ENCODE measurements at regions not wholly inside any gene's neighbourhood (a gene's known extent, or its start where the extent isn't known, plus 50 kb on each side); places are given as distances from the start of the nearest gene placed in this dataset.

GRCh38 chr9:89889865-89890264 lies 285.1 kb downstream of the GADD45G start:
- Histone ChIP-seq H3K9me3 (ENCODE audit: control insufficient read depth in 4 of 4, insufficient read depth in 3 of 4, low read length in 3 of 4) (no peaks in the 10 kb centered on the region), H3K9ac (ENCODE audit: insufficient read depth in 1 of 2, low read length in 2 of 2) (no peak overlapping the region), H3K36me3 (ENCODE audit: control insufficient read depth in 4 of 4, insufficient read depth in 4 of 4, low read length in 4 of 4) (no peaks in the 10 kb centered on the region), H3K27ac (ENCODE audit: low read depth in 1 of 2, low read length in 1 of 2) (no peak overlapping the region), H3K27me3 (ENCODE audit: control insufficient read depth in 3 of 3, insufficient read depth in 3 of 3, low read length in 2 of 3) (no peaks in the 10 kb centered on the region), H3K4me3 (no peak overlapping the region), H3K4me1 (ENCODE audit: control insufficient read depth in 5 of 5, insufficient read depth in 5 of 5, low read length in 5 of 5) (peaks cover 9 to 20% (median 15%) of the 10 kb centered on the region in 5 donors)
- TF ChIP-seq, protein P1, sequence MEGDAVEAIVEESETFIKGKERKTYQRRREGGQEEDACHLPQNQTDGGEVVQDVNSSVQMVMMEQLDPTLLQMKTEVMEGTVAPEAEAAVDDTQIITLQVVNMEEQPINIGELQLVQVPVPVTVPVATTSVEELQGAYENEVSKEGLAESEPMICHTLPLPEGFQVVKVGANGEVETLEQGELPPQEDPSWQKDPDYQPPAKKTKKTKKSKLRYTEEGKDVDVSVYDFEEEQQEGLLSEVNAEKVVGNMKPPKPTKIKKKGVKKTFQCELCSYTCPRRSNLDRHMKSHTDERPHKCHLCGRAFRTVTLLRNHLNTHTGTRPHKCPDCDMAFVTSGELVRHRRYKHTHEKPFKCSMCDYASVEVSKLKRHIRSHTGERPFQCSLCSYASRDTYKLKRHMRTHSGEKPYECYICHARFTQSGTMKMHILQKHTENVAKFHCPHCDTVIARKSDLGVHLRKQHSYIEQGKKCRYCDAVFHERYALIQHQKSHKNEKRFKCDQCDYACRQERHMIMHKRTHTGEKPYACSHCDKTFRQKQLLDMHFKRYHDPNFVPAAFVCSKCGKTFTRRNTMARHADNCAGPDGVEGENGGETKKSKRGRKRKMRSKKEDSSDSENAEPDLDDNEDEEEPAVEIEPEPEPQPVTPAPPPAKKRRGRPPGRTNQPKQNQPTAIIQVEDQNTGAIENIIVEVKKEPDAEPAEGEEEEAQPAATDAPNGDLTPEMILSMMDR (IDR thresholded peaks at IDR 0.05; ENCODE audit: control extremely low read depth, extremely low read depth), result no peak
- ATAC-seq (ENCODE audit: insufficient read depth, low FRiP score) (no peak), DNase-seq (no peak)
- WGBS, 2 donors, result 89 to 96% methylated on average over 5 of the region's 5 CpGs

GRCh38 chr9:89890326-89890980 lies 285.6 kb downstream of the GADD45G start:
- no peak for ATAC-seq (ENCODE audit: insufficient read depth, low FRiP score)
- H3K27ac ChIP-seq (ENCODE audit: low read depth in 1 of 2, low read length in 1 of 2), result no peak overlapping the region
- no peaks in the 10 kb centered on the region for H3K9me3 ChIP-seq (ENCODE audit: control insufficient read depth in 4 of 4, insufficient read depth in 3 of 4, low read length in 3 of 4)

DNA sequence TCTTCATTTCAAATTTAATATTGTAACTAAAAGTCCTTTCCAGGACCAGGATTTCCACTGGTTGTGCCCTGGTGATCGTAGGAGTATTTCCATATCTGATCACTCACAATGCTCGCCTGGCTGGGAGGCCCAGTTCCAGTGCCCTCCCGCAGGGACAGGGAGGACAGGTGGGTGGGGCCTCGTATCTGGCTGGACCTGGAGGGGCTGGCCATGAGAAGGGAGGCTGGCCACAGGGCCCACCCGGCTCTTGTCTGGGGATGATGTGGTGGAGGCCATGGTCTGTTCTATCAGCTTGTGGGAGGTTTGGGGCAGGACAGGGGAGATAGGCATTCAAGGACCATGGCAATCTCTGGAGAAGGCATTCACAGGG lies 286.4 kb downstream of the GADD45G start:
- no peaks in the 10 kb centered on the region for H3K36me3 ChIP-seq (ENCODE audit: control insufficient read depth in 4 of 4, insufficient read depth in 4 of 4, low read length in 4 of 4)
- H3K27ac ChIP-seq (ENCODE audit: low read depth in 1 of 2, low read length in 1 of 2), result peak overlapping the region; percentile 29 to 71
- ATAC-seq (ENCODE audit: insufficient read depth, low FRiP score) (no peak), DNase-seq (no peak)
- H3K4me1 ChIP-seq (ENCODE audit: control insufficient read depth in 5 of 5, insufficient read depth in 5 of 5, low read length in 5 of 5), result peaks cover 9 to 20% (median 15%) of the 10 kb centered on the region in 5 donors
- TF ChIP-seq, protein P1 (IDR thresholded peaks at IDR 0.05; ENCODE audit: control extremely low read depth, extremely low read depth), result no peak
- H3K4me3 ChIP-seq, result no peak overlapping the region
- no peaks in the 10 kb centered on the region for H3K27me3 ChIP-seq (ENCODE audit: control insufficient read depth in 3 of 3, insufficient read depth in 3 of 3, low read length in 2 of 3)
- H3K9me3 ChIP-seq (ENCODE audit: control insufficient read depth in 4 of 4, insufficient read depth in 3 of 4, low read length in 3 of 4), result no peaks in the 10 kb centered on the region
- 83 to 88% methylated on average over 5 of the region's 5 CpGs for WGBS, 2 donors
- no peak overlapping the region for H3K9ac ChIP-seq (ENCODE audit: insufficient read depth in 1 of 2, low read length in 2 of 2)

More at GRCh38 chr9:89890326-89890980, 285.6 kb downstream of the GADD45G start:
- no peaks in the 10 kb centered on the region for H3K27me3 ChIP-seq (ENCODE audit: control insufficient read depth in 3 of 3, insufficient read depth in 3 of 3, low read length in 2 of 3)
- DNase-seq, result no peak
- WGBS, 2 donors, result 74 to 82% methylated on average over 14 of the region's 14 CpGs
- H3K4me3 ChIP-seq, result no peak overlapping the region
- no peaks in the 10 kb centered on the region for H3K36me3 ChIP-seq (ENCODE audit: control insufficient read depth in 4 of 4, insufficient read depth in 4 of 4, low read length in 4 of 4)
- TF ChIP-seq, protein P1 (IDR thresholded peaks at IDR 0.05; ENCODE audit: control extremely low read depth, extremely low read depth), result no peak
- H3K4me1 ChIP-seq (ENCODE audit: control insufficient read depth in 5 of 5, insufficient read depth in 5 of 5, low read length in 5 of 5), result peaks cover 9 to 20% (median 15%) of the 10 kb centered on the region in 5 donors
- H3K9ac ChIP-seq (ENCODE audit: insufficient read depth in 1 of 2, low read length in 2 of 2), result no peak overlapping the region
